ENCODE measurements at regions not wholly inside any gene's neighbourhood (a gene's known extent, or its start where the extent isn't known, plus 50 kb on each side); places are given as distances from the start of the nearest gene placed in this dataset.
A peak's percentile ranks its signal among the peaks of the same experiment; 100 is the strongest.

DNA sequence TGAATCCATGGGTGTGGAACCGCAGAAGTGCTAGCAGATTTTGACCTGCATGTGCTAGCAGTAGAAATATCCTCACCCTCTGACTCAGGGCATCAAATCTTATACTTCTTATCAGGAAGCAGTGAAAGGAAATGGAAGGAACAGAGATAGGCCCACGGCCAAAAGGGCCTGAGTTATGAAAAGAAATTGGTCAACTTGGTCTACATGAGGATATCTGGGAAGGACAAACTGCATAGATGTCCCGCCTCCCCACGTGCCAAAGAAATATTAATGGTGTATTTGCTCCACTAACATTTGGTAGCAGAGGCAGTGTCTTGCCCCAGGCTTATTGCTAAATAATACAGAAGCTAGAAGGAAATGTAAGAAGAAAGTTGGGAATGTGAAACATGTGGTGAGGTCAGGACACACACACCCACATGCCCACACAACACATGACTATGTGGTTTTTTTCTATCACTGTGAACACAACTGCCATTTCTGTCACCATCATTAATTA lies 93.6 kb upstream of the COL8A1 start:
- TF ChIP-seq POLR2AphosphoS5 (IDR thresholded peaks at IDR 0.05), result peak; percentile 26 to 30
- TF ChIP-seq, protein P1, sequence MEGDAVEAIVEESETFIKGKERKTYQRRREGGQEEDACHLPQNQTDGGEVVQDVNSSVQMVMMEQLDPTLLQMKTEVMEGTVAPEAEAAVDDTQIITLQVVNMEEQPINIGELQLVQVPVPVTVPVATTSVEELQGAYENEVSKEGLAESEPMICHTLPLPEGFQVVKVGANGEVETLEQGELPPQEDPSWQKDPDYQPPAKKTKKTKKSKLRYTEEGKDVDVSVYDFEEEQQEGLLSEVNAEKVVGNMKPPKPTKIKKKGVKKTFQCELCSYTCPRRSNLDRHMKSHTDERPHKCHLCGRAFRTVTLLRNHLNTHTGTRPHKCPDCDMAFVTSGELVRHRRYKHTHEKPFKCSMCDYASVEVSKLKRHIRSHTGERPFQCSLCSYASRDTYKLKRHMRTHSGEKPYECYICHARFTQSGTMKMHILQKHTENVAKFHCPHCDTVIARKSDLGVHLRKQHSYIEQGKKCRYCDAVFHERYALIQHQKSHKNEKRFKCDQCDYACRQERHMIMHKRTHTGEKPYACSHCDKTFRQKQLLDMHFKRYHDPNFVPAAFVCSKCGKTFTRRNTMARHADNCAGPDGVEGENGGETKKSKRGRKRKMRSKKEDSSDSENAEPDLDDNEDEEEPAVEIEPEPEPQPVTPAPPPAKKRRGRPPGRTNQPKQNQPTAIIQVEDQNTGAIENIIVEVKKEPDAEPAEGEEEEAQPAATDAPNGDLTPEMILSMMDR (IDR thresholded peaks at IDR 0.05), result no peak

Measured in upper lobe of left lung (tissue), 4 donors.